Mesendoderm (in vitro differentiated cells): ENCODE measurements at regions not wholly inside any gene's neighbourhood (a gene's known extent, or its start where the extent isn't known, plus 50 kb on each side); places are given as distances from the start of the nearest gene placed in this dataset.

Experiments used
- DNase-seq: peaks from one replicate; pipeline ENCODE4 v3.0.0; 2013
- H2AK5ac ChIP-seq: 2 replicates; pipeline ENCODE4 v1.6.1; 2013; ENCODE audit warnings: low read length, inconsistent platforms
- H2BK120ac ChIP-seq: 2 replicates; pipeline ENCODE4 v1.6.1; 2013; ENCODE audit warnings: low read depth, mild to moderate bottlenecking, low read length, moderate library complexity, mixed read lengths
- H2BK15ac ChIP-seq: replicated peaks from 2 replicates; pipeline ENCODE4 v1.6.1; 2013; ENCODE audit warnings: low read depth, mild to moderate bottlenecking, moderate library complexity
- H2BK5ac ChIP-seq: 2 replicates; pipeline ENCODE4 v1.6.1; 2013; ENCODE audit warnings: low read length, inconsistent platforms
- H3K18ac ChIP-seq: 2 replicates; pipeline ENCODE4 v1.6.1; 2013; ENCODE audit warnings: mild to moderate bottlenecking, low read length, mixed read lengths
- H3K23ac ChIP-seq: one replicate; pipeline ENCODE4 v1.6.1; 2013; ENCODE audit warnings: low read length
- H3K27ac ChIP-seq: 2 replicates; pipeline ENCODE4 v1.5.1; 2013; ENCODE audit warnings: low read depth, mild to moderate bottlenecking, inconsistent platforms, low read length, moderate library complexity
- H3K27me3 ChIP-seq: 2 replicates; pipeline ENCODE4 v1.6.1; 2013; ENCODE audit warnings: low read length, control low read depth, mild to moderate bottlenecking, inconsistent platforms; ENCODE audit not compliant: insufficient read depth, poor library complexity
- H3K36me3 ChIP-seq: 2 replicates; pipeline ENCODE4 v1.6.1; 2013; ENCODE audit warnings: low read length, inconsistent platforms; ENCODE audit not compliant: control insufficient read depth, insufficient read depth
- H3K4ac ChIP-seq: one replicate; pipeline ENCODE4 v1.6.1; 2013; ENCODE audit warnings: low read depth, mild to moderate bottlenecking, low read length, moderate library complexity
- H3K4me1 ChIP-seq: 2 replicates; pipeline ENCODE4 v1.6.1; 2013; ENCODE audit warnings: low read depth, low read length, inconsistent platforms; ENCODE audit not compliant: control insufficient read depth
- H3K4me2 ChIP-seq: 2 replicates; pipeline ENCODE4 v1.6.1; 2013; ENCODE audit warnings: low read length
- H3K4me3 ChIP-seq: 2 replicates; pipeline ENCODE4 v1.5.1; 2013; ENCODE audit warnings: mild to moderate bottlenecking, low read length
- H3K56ac ChIP-seq: one replicate; pipeline ENCODE4 v1.6.1; 2013; ENCODE audit warnings: low read length
- H3K79me1 ChIP-seq: 2 replicates; pipeline ENCODE4 v1.6.1; 2013; ENCODE audit warnings: low read length, inconsistent platforms
- H3K79me2 ChIP-seq: 2 replicates; pipeline ENCODE4 v1.6.1; 2013; ENCODE audit warnings: mild to moderate bottlenecking, low read length; ENCODE audit not compliant: control insufficient read depth, insufficient read depth
- H3K9ac ChIP-seq: 2 replicates; pipeline ENCODE4 v1.6.1; 2013; ENCODE audit warnings: low read length, inconsistent platforms
- H4K5ac ChIP-seq: one replicate; pipeline ENCODE4 v1.6.1; 2013; ENCODE audit warnings: low read length
- H4K8ac ChIP-seq: one replicate; pipeline ENCODE4 v1.6.1; 2013; ENCODE audit warnings: low read depth, mild to moderate bottlenecking, control low read depth, low read length, moderate library complexity
- WGBS: extraction: QIAGEN DNeasy Blood & Tissue Kit; methylation state at CpG from one replicate; pipeline ENCODE4 v1.1.7; 2013; ENCODE audit warnings: low lambda C conversion rate, missing lambda C conversion rate; ENCODE audit not compliant: insufficient coverage; ENCODE audit errors: extremely low coverage; 5-methylcytosine and 5-hydroxymethylcytosine counted together

DNA sequence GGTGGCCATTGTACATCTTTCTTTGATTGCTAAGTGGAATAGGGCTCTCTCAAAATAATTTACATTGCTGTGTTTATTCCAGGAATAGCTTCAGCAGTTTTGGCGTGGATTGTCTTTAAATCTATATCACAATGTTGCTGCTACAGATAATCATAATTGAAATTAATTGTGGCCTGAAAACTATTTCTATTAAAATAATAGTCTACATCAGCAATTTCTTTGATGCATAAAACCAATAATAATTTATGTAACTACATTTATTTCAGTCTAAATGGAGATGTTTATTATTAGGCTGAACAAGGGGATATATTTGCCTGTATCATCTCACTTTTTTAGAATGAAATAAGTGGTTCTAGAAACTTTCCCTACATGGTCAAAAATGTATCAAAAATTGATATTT, 456.0 kb upstream of the CTNND2 start:
- Histone ChIP-seq H4K5ac (no peak overlapping the region), H3K9ac (no peak overlapping the region), H3K56ac (no peak overlapping the region), H3K79me2 (no peaks in the 10 kb centered on the region), H3K4me2 (no peak overlapping the region), H2BK15ac (no peak overlapping the region), H3K27me3 (no peaks in the 10 kb centered on the region), H2AK5ac (no peak overlapping the region), H3K36me3 (no peaks in the 10 kb centered on the region), H2BK120ac (no peak overlapping the region), H3K27ac (no peak overlapping the region), H3K18ac (no peak overlapping the region), H3K4me1 (no peaks in the 10 kb centered on the region), H3K79me1 (no peaks in the 10 kb centered on the region), H3K23ac (no peak overlapping the region), H2BK5ac (no peak overlapping the region), H3K4me3 (no peak overlapping the region), H3K4ac (no peak overlapping the region), H4K8ac (no peak overlapping the region)
- WGBS = no CpG with 5 or more reads among the region's 1 CpG
- no peak for DNase-seq

DNA sequence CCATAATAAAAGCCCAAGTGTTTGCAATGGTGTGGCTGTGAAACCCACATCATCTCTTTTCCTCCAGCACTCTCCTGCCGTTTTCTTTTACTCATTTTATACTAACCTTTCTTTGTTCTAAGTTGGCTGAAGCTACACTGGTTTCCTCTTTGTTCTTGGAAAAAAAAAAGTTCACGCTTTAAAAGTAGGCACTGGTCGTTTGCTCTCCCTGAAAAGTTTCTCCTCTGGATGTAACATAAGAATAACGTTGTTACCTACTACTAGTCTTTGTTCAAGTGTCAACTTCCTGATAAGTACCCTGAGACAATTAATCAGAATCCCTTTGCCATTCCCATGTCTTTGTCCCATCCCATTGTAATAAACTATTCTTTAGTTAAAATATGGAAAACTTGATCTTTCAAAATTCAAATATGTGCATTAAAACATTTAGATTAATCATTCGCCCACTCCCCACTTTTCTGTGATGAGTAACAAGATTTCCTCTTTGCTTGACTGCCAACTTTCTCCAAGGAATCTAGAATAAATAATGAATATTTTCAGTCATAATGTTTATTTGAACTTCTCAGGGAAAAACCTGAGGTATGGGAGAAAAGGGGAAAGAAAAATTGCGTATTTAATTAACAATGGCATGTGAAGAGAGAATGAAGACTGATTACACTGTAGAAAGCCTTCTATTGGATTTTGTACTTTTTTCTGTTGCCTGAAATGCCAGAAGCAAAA, 454.3 kb upstream of the CTNND2 start:
- WGBS = no CpG with 5 or more reads among the region's 6 CpGs
- Histone ChIP-seq H3K36me3 (no peaks in the 10 kb centered on the region), H4K8ac (no peak overlapping the region), H2AK5ac (no peak overlapping the region), H2BK120ac (no peak overlapping the region), H3K4me3 (no peak overlapping the region), H3K4me2 (no peak overlapping the region), H2BK5ac (no peak overlapping the region), H3K4ac (no peak overlapping the region), H3K79me2 (no peaks in the 10 kb centered on the region), H3K56ac (no peak overlapping the region), H3K18ac (peak overlapping the region; percentile 51), H3K23ac (no peak overlapping the region), H3K9ac (no peak overlapping the region), H3K79me1 (no peaks in the 10 kb centered on the region), H3K4me1 (no peaks in the 10 kb centered on the region), H3K27ac (no peak overlapping the region), H3K27me3 (no peaks in the 10 kb centered on the region), H4K5ac (no peak overlapping the region), H2BK15ac (no peak overlapping the region)
- no peak for DNase-seq

DNA sequence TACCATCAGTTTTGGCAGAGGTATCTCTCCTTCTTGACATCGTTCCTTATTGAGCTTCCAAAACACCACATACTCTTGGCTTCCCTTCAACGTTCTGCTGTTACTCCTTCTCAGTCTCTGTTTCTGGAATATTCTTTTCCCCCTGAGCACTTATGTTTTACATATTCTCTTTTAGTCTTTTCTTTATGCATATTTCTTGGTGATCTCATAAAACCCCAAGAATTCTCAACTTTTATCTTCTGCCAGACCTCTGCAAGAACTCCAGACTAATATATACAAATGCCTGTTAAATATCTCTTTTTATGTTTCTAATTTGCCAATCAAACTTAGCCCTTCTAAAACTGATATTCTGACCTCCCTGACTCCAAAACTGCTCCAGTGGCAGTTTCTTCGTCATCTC, 453.4 kb upstream of the CTNND2 start:
- Histone ChIP-seq H3K4me2 (no peak overlapping the region), H3K79me2 (no peaks in the 10 kb centered on the region), H3K9ac (no peak overlapping the region), H2BK5ac (no peak overlapping the region), H3K4me3 (no peak overlapping the region), H4K8ac (no peak overlapping the region), H3K18ac (no peak overlapping the region), H3K36me3 (no peaks in the 10 kb centered on the region), H3K4ac (no peak overlapping the region), H3K56ac (no peak overlapping the region), H3K4me1 (no peaks in the 10 kb centered on the region), H3K23ac (no peak overlapping the region), H3K27ac (no peak overlapping the region), H3K79me1 (no peaks in the 10 kb centered on the region), H4K5ac (no peak overlapping the region), H2BK15ac (no peak overlapping the region), H2BK120ac (no peak overlapping the region), H3K27me3 (no peaks in the 10 kb centered on the region), H2AK5ac (no peak overlapping the region)
- no peak for DNase-seq
- no CpG with 5 or more reads among the region's 3 CpGs for WGBS

DNA sequence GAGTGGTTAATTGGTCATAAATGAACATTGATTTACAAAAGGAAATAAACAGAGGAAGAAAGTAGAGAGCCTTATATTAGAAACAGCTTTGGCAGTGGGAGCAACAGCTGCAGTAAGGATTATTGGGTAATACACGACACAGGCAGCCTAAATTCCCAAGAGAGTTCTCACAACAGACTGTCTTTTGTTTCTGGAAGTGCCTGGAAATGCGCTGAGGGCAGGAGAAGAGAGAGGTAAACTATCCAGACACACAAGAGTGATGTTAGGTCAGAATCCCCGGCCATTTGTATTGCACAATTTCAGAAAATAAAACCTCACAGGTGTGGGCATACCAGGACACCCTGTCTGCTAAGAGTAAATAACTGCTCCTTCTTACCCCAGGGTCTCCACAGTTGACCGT, 450.4 kb upstream of the CTNND2 start:
- no peak overlapping the region for H3K56ac ChIP-seq
- H3K4me1 ChIP-seq = no peaks in the 10 kb centered on the region
- no peaks in the 10 kb centered on the region for H3K27me3 ChIP-seq
- H3K4me2 ChIP-seq = no peak overlapping the region
- H3K18ac ChIP-seq = no peak overlapping the region
- no peaks in the 10 kb centered on the region for H3K79me1 ChIP-seq
- no peak overlapping the region for H2BK5ac ChIP-seq
- H2BK120ac ChIP-seq = no peak overlapping the region
- H2AK5ac ChIP-seq = no peak overlapping the region
- H3K4me3 ChIP-seq = no peak overlapping the region
- H4K5ac ChIP-seq = no peak overlapping the region
- H3K36me3 ChIP-seq = no peaks in the 10 kb centered on the region
- no peak overlapping the region for H4K8ac ChIP-seq
- no peak overlapping the region for H3K27ac ChIP-seq
- no CpG with 5 or more reads among the region's 4 CpGs for WGBS
- no peak overlapping the region for H3K23ac ChIP-seq
- H2BK15ac ChIP-seq = no peak overlapping the region
- no peak for DNase-seq
- H3K4ac ChIP-seq = no peak overlapping the region
- H3K79me2 ChIP-seq = no peaks in the 10 kb centered on the region
- H3K9ac ChIP-seq = no peak overlapping the region

DNA sequence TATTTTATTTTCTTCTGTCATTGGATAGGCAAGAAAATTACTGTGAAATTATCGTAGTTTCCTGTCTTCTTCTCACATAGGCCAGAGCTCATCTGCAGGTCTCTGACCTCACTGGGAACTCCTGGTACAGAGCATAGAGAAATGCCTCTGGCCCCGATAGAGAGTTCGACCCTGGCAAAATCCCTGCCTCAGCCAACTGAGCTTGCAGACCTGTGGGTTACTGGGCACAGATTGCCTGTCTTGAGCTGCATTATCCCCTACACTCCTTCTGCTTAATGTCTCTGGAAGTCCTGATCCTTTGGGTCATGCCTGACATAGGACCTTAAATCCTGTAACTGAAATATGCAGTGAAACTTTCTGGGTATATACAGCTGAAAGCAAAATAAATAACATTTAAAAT, 439.3 kb upstream of the CTNND2 start:
- no peak for DNase-seq
- Histone ChIP-seq H3K79me1 (no peaks in the 10 kb centered on the region), H4K8ac (no peak overlapping the region), H3K4ac (no peak overlapping the region), H3K9ac (no peak overlapping the region), H3K27me3 (no peaks in the 10 kb centered on the region), H3K56ac (no peak overlapping the region), H2BK5ac (no peak overlapping the region), H2BK120ac (no peak overlapping the region), H3K4me1 (no peaks in the 10 kb centered on the region), H3K23ac (no peak overlapping the region), H3K79me2 (no peaks in the 10 kb centered on the region), H3K4me2 (no peak overlapping the region), H3K4me3 (no peak overlapping the region), H2AK5ac (no peak overlapping the region), H4K5ac (no peak overlapping the region), H3K36me3 (no peaks in the 10 kb centered on the region), H3K18ac (no peak overlapping the region), H3K27ac (no peak overlapping the region), H2BK15ac (no peak overlapping the region)
- no CpG with 5 or more reads among the region's 3 CpGs for WGBS

DNA sequence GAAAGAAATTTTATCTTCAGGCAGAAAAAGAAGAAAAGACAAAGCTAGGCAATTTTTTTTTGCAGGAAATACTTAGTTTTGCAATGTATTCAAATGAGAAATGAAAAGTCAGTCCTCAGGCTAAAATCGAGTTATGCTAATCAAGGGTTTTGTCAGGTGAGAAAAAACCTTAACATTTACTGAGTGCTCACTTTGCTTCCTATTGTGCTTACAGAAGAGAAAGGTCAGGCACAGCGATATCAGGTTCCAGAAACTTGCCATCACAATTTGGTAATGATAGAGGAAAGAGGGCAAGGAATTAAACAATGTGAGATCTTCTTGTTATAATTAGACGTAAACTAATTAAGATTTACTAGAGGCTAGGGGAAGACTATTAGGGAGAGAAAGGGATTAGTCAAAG, 431.7 kb upstream of the CTNND2 start:
- H3K4me1 ChIP-seq = peaks cover 4% of the 10 kb centered on the region
- no peaks in the 10 kb centered on the region for H3K36me3 ChIP-seq
- no peak overlapping the region for H3K9ac ChIP-seq
- H3K27ac ChIP-seq = no peak overlapping the region
- no peak overlapping the region for H3K4me3 ChIP-seq
- H3K56ac ChIP-seq = no peak overlapping the region
- H4K5ac ChIP-seq = no peak overlapping the region
- H2BK5ac ChIP-seq = no peak overlapping the region
- no peaks in the 10 kb centered on the region for H3K79me2 ChIP-seq
- H3K4ac ChIP-seq = no peak overlapping the region
- no peak overlapping the region for H3K23ac ChIP-seq
- no peak overlapping the region for H3K18ac ChIP-seq
- H4K8ac ChIP-seq = no peak overlapping the region
- no peak overlapping the region for H2BK120ac ChIP-seq
- peak; percentile 58 for DNase-seq
- H2AK5ac ChIP-seq = no peak overlapping the region
- H2BK15ac ChIP-seq = peak overlapping the region; percentile 92
- H3K79me1 ChIP-seq = no peaks in the 10 kb centered on the region
- no peak overlapping the region for H3K4me2 ChIP-seq
- no CpG with 5 or more reads among the region's 3 CpGs for WGBS
- H3K27me3 ChIP-seq = no peaks in the 10 kb centered on the region
